A673 (cell line): ENCODE measurements at regions not wholly inside any gene's neighbourhood (a gene's known extent, or its start where the extent isn't known, plus 50 kb on each side); places are given as distances from the start of the nearest gene placed in this dataset.

Experiments
- BruUV-seq: library from RNA; stranded (reverse); fragments of 400-500 nt; replicated peaks from 2 replicates; lab custom pipeline; 2021; lab: Mats Ljungman, UMichigan
- CTCF ChIA-PET: fragments of 300-600 bp; sonication (Branson Sonifier 250); formaldehyde crosslinking; loops from one replicate; lab custom pipeline; 2022; ENCODE audit warnings: antibody characterized with exemption; lab: Charles Lee
- POLR2A ChIA-PET: fragments of 300-600 bp; sonication (Branson Sonifier 250); formaldehyde crosslinking; loops from one replicate; lab custom pipeline; 2022; ENCODE audit warnings: antibody characterized with exemption; ENCODE audit not compliant: low non-redundant PET; lab: Charles Lee
- DNase-seq: peaks from one replicate; pipeline ENCODE4 v3.0.0-alpha.2; 2015; ENCODE audit warnings: low spot score
- H3K27ac ChIP-seq: fragments of 200-600 bp; sonication (generic); 2 replicates; pipeline ENCODE4 v1.5.1; 2016; ENCODE audit warnings: mixed run types, low read depth, mild to moderate bottlenecking, mixed read lengths, antibody characterized with exemption, low read length; ENCODE audit not compliant: poor library complexity, severe bottlenecking
- H3K27me3 ChIP-seq: fragments of 200-600 bp; sonication (generic); replicated peaks from 2 replicates; pipeline ENCODE4 v1.6.1; 2017; ENCODE audit warnings: mixed run types, low read depth, mild to moderate bottlenecking, mixed read lengths, antibody characterized with exemption, low read length; ENCODE audit not compliant: insufficient read depth, poor library complexity
- H3K36me3 ChIP-seq: fragments of 200-600 bp; sonication (generic); 2 replicates; pipeline ENCODE4 v1.6.1; 2016; ENCODE audit warnings: mixed run types, mild to moderate bottlenecking, mixed read lengths, antibody characterized with exemption, low read length; ENCODE audit not compliant: insufficient read depth, poor library complexity, severe bottlenecking
- H3K4me1 ChIP-seq: fragments of 200-600 bp; sonication (generic); 2 replicates; pipeline ENCODE4 v1.6.1; 2017; ENCODE audit warnings: mixed run types, mild to moderate bottlenecking, mixed read lengths, antibody characterized with exemption, low read length; ENCODE audit not compliant: insufficient read depth, poor library complexity, severe bottlenecking
- H3K4me3 ChIP-seq: fragments of 200-600 bp; sonication (generic); 2 replicates; pipeline ENCODE4 v1.5.1; 2016; ENCODE audit warnings: low read depth, mixed run types, mild to moderate bottlenecking, mixed read lengths, low read length; ENCODE audit not compliant: poor library complexity, severe bottlenecking
- H3K9me3 ChIP-seq: fragments of 200-600 bp; sonication (generic); 2 replicates; pipeline ENCODE4 v1.6.1; 2016; ENCODE audit warnings: mixed run types, low read depth, mild to moderate bottlenecking, mixed read lengths, antibody characterized with exemption, low read length; ENCODE audit not compliant: poor library complexity, severe bottlenecking
- CTCF ChIP-seq: fragments of 300-800, 200-600 bp; sonication (generic); conservative IDR thresholded peaks from 2 replicates; pipeline ENCODE4 v1.5.1; 2017; ENCODE audit warnings: low read depth, mild to moderate bottlenecking, antibody characterized with exemption, low read length, moderate library complexity, mixed read lengths
- EZH2 ChIP-seq: fragments of 200-600 bp; sonication (generic); IDR thresholded peaks from 2 replicates; pipeline ENCODE4 v1.6.1; 2017; ENCODE audit warnings: borderline replicate concordance, low read depth, mild to moderate bottlenecking, mixed read lengths, antibody characterized with exemption, low read length; ENCODE audit not compliant: poor library complexity, severe bottlenecking
- intact Hi-C: fragments of 100-400 bp; cut with micrococcal nuclease; formaldehyde crosslinking; loops from one replicate; pipeline ENCODE4 v1.10.0; 2022; ENCODE audit not compliant: unreplicated experiment

DNA sequence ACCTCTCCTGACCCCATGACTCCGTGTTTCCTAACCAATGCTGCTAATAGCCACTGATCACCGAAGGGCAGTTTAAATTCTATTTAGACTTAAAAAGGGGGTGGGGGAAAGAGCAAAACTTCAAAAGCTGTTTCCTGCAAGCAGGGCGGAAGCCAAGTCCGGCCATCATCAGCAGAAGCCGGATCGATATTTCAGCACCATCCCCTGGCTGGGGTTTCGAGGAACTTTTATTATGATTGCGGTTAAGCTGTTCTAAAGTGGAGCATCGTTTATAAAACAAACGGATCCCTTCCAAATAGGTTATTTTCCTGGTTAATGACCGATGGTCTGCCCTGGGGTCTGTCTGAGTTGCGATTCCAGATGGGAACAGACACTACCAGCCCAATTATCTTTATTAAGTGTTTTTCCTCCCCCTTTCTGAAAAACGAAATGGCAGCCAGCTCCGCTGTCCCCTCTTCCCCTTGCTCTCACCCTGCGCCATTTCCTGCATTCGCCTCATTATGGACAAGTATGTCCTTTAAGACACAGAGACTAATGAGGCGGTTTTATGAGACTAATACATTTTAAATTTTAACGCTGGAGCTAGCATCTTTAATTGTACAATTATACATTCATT, 76.1 kb upstream of the IRX3 start:
- TF ChIP-seq EZH2, result no peak
- no peak for TF ChIP-seq CTCF
- Histone ChIP-seq H3K36me3 (no peaks in the 10 kb centered on the region), H3K27ac (no peak overlapping the region), H3K4me1 (peaks cover 6% of the 10 kb centered on the region), H3K27me3 (no peaks in the 10 kb centered on the region), H3K9me3 (no peaks in the 10 kb centered on the region), H3K4me3 (no peak overlapping the region)
- no peak for DNase-seq
- intact Hi-C loops, result no loop called here
- POLR2A ChIA-PET, result no interaction called here
- no TSS peak for BruUV-seq
- CTCF ChIA-PET, result no interaction called here

DNA sequence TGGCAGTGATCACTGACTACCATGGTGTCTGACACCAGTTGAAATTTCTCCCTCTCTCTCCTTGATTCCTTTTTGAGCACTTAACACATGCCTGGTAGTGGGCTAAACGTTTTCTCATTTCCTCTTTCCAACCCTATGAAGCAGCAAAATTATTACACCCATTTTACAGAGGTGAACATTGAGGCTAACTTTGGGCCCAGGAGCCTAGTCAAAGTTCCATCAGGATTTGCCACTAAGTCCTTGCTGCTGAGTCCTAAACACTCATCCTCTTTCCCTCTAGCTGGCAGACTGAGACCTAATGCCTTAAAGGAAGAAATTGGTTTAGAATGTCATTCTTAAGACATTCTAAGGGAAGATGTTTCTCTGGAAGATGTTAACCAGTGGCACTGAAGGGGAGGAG, 74.7 kb upstream of the IRX3 start:
- ChIA-PET CTCF (no interaction called here), POLR2A (interaction anchor here (0.5 kb wide), 1 partner anchor 114 kb away, joined by 5 read pairs; no protein-coding TSS in a partner anchor)
- Histone ChIP-seq H3K4me3 (no peak overlapping the region), H3K27me3 (no peaks in the 10 kb centered on the region), H3K36me3 (no peaks in the 10 kb centered on the region), H3K27ac (no peak overlapping the region), H3K4me1 (peaks cover 6% of the 10 kb centered on the region), H3K9me3 (no peaks in the 10 kb centered on the region)
- TF ChIP-seq CTCF (no peak), EZH2 (no peak)
- intact Hi-C loops, result no loop called here
- no TSS peak for BruUV-seq
- no peak for DNase-seq

DNA sequence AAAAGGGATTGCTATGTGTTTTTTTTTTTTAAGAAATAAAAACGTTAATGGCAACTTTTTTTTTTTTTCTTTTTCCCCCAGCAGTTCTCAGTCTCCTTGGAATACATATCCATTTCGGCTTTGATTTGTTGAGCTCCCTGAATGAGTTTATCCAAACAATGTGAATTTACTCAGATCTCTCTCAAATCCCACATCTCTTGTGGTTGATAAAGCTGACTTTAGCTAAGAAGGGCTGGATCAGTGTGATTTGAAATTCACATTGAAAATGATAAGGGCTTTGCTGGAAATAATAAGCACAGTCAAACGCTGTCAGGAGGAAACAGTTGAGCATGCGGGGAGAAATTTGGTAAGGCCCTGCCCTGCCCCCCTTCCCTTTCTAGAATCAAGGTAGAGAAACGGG, 74.1 kb upstream of the IRX3 start:
- DNase-seq, result no peak
- Histone ChIP-seq H3K4me1 (peaks cover 6% of the 10 kb centered on the region), H3K27me3 (no peaks in the 10 kb centered on the region), H3K36me3 (no peaks in the 10 kb centered on the region), H3K4me3 (no peak overlapping the region), H3K9me3 (no peaks in the 10 kb centered on the region), H3K27ac (no peak overlapping the region)
- CTCF ChIA-PET, result no interaction called here
- TF ChIP-seq EZH2 (no peak), CTCF (no peak)
- no TSS peak for BruUV-seq
- intact Hi-C loops, result no loop called here
- POLR2A ChIA-PET, result no interaction called here
